Neural cell (in vitro differentiated cells): ENCODE measurements at regions not wholly inside any gene's neighbourhood (a gene's known extent, or its start where the extent isn't known, plus 50 kb on each side); places are given as distances from the start of the nearest gene placed in this dataset.

Experiments
- CTCF ChIP-seq: fragments of 450-650 bp; IDR thresholded peaks from 2 replicates; pipeline ENCODE4 v1.5.1; 2014; ENCODE audit warnings: antibody characterized with exemption, mild to moderate bottlenecking, moderate library complexity; ENCODE audit not compliant: poor library complexity, severe bottlenecking
- EP300 ChIP-seq: fragments of 450-650 bp; conservative IDR thresholded peaks from 2 replicates; pipeline ENCODE4 v1.6.1; 2014; ENCODE audit warnings: antibody characterized with exemption, mild to moderate bottlenecking, moderate library complexity; ENCODE audit not compliant: poor library complexity, severe bottlenecking

GRCh38 chr13:22717036-22717435 lies 463.7 kb upstream of the SGCG start:
- no peak for TF ChIP-seq CTCF
- no peak for TF ChIP-seq EP300
